ENCODE measurements at regions not wholly inside any gene's neighbourhood (a gene's known extent, or its start where the extent isn't known, plus 50 kb on each side); places are given as distances from the start of the nearest gene placed in this dataset.

- no peaks in the 10 kb centered on the region for H3K4me1 Mint-ChIP-seq
- WGBS (ENCODE audit: insufficient coverage), result 84% methylated on average over 12 of the region's 12 CpGs
- no peak overlapping the region for H3K4me3 ChIP-seq (ENCODE audit: low read length)
Observed at GRCh38 chr22:49009359-49010063, 818.2 kb downstream of the BRD1 start.

GRCh38 chr22:49008682-49009235 is 818.9 kb downstream of the BRD1 start:
- H3K36me3 Mint-ChIP-seq, result no peaks in the 10 kb centered on the region
- H3K4me1 Mint-ChIP-seq, result no peaks in the 10 kb centered on the region
- no peak overlapping the region for H3K4me3 Mint-ChIP-seq
- no peaks in the 10 kb centered on the region for H3K27me3 ChIP-seq (ENCODE audit: control insufficient read depth, insufficient read depth, low read length)
- H3K4me1 ChIP-seq (ENCODE audit: control insufficient read depth, insufficient read depth, low read length), result no peaks in the 10 kb centered on the region
- ATAC-seq (no peak), DNase-seq (no peak)
- no peak overlapping the region for H3K4me3 ChIP-seq (ENCODE audit: low read length)
- no peaks in the 10 kb centered on the region for H3K9me3 ChIP-seq (ENCODE audit: control insufficient read depth, insufficient read depth, low read length)
- no peaks in the 10 kb centered on the region for H3K9me3 Mint-ChIP-seq
- H3K36me3 ChIP-seq (ENCODE audit: control insufficient read depth, insufficient read depth, low read length), result no peaks in the 10 kb centered on the region
- no peaks in the 10 kb centered on the region for H3K27me3 Mint-ChIP-seq (ENCODE audit: low read depth in 2 of 2)
- H3K27ac Mint-ChIP-seq, result no peak overlapping the region
- no peak overlapping the region for H3K27ac ChIP-seq (ENCODE audit: low read length)
- intact Hi-C loops (cut with micrococcal nuclease), result no loop called here
- WGBS (ENCODE audit: insufficient coverage), result 94% methylated on average over 18 of the region's 18 CpGs
- no peak for TF ChIP-seq CTCF (IDR thresholded peaks at IDR 0.05)

More at GRCh38 chr22:49009359-49010063, 818.2 kb downstream of the BRD1 start:
- no peak for TF ChIP-seq CTCF (IDR thresholded peaks at IDR 0.05)
- ATAC-seq (no peak), DNase-seq (no peak)
- no peak overlapping the region for H3K4me3 Mint-ChIP-seq
- no peaks in the 10 kb centered on the region for H3K27me3 Mint-ChIP-seq (ENCODE audit: low read depth in 2 of 2)
- H3K9me3 Mint-ChIP-seq, result no peaks in the 10 kb centered on the region
- no peak overlapping the region for H3K27ac ChIP-seq (ENCODE audit: low read length)
- H3K36me3 Mint-ChIP-seq, result no peaks in the 10 kb centered on the region
- no peaks in the 10 kb centered on the region for H3K36me3 ChIP-seq (ENCODE audit: control insufficient read depth, insufficient read depth, low read length)
- no peaks in the 10 kb centered on the region for H3K4me1 ChIP-seq (ENCODE audit: control insufficient read depth, insufficient read depth, low read length)
- intact Hi-C loops (cut with micrococcal nuclease), result no loop called here
- H3K27me3 ChIP-seq (ENCODE audit: control insufficient read depth, insufficient read depth, low read length), result no peaks in the 10 kb centered on the region
- no peaks in the 10 kb centered on the region for H3K9me3 ChIP-seq (ENCODE audit: control insufficient read depth, insufficient read depth, low read length)
- no peak overlapping the region for H3K27ac Mint-ChIP-seq

GRCh38 chr22:49007013-49007653 is 820.5 kb downstream of the BRD1 start:
- intact Hi-C loops (cut with micrococcal nuclease), result no loop called here
- Histone ChIP-seq H3K27ac (ENCODE audit: low read length) (no peak overlapping the region), H3K4me1 (ENCODE audit: control insufficient read depth, insufficient read depth, low read length) (no peaks in the 10 kb centered on the region), H3K27me3 (ENCODE audit: control insufficient read depth, insufficient read depth, low read length) (no peaks in the 10 kb centered on the region), H3K4me3 (ENCODE audit: low read length) (no peak overlapping the region), H3K9me3 (ENCODE audit: control insufficient read depth, insufficient read depth, low read length) (no peaks in the 10 kb centered on the region), H3K36me3 (ENCODE audit: control insufficient read depth, insufficient read depth, low read length) (no peaks in the 10 kb centered on the region)
- 71% methylated on average over 12 of the region's 12 CpGs for WGBS (ENCODE audit: insufficient coverage)
- no peak overlapping the region for H3K27ac Mint-ChIP-seq
- H3K4me3 Mint-ChIP-seq, result no peak overlapping the region
- H3K36me3 Mint-ChIP-seq, result no peaks in the 10 kb centered on the region
- TF ChIP-seq CTCF (IDR thresholded peaks at IDR 0.05), result no peak
- no peaks in the 10 kb centered on the region for H3K27me3 Mint-ChIP-seq (ENCODE audit: low read depth in 2 of 2)
- ATAC-seq (no peak), DNase-seq (no peak)
- H3K9me3 Mint-ChIP-seq, result no peaks in the 10 kb centered on the region
- no peaks in the 10 kb centered on the region for H3K4me1 Mint-ChIP-seq
